22Rv1 (cell line): ENCODE measurements at regions not wholly inside any gene's neighbourhood (a gene's known extent, or its start where the extent isn't known, plus 50 kb on each side); places are given as distances from the start of the nearest gene placed in this dataset.

Source experiments
- H3K27ac ChIP-seq: fragments of 450-650 bp; 2 replicates; pipeline ENCODE4 v1.5.1; 2017
- ZFX ChIP-seq: fragments of 450-650 bp; IDR thresholded peaks from 2 replicates; pipeline ENCODE4 v1.6.1; 2017; ENCODE audit warnings: antibody characterized with exemption, borderline replicate concordance
- TF ChIP-seq, protein P1 (sequence below): fragments of 450-650 bp; IDR thresholded peaks from 2 replicates; pipeline ENCODE4 v1.5.1; 2017; ENCODE audit warnings: mild to moderate bottlenecking

DNA sequence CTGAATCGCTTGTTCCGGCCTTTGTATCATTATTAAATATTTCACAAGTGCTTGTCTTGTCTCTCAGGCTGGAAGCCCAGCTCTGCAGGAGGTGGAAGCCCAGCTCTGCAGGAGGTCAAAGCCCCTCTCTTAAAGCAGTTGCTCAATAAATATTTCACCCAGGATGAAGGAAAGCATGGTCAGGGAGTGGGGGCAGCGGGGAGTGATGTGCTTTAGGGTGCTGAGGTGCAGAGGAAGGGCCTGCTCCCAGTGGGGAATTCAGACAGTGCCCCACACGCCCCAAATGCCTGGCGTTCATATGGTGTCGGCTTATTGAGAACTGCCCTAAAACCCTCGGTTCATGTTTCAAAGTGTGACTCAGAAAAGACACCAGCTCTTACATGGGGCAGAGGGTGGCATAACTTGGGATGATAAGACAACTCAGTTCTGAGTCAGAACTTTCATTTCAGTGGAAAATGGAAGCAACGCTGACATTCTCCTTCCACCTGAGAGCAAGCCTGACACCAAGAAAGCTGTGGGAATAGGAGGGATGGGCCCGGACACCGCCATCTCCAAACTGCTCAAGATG lies 114.3 kb upstream of the DAP start:
- H3K27ac ChIP-seq = no peak overlapping the region
- TF ChIP-seq, protein P1, sequence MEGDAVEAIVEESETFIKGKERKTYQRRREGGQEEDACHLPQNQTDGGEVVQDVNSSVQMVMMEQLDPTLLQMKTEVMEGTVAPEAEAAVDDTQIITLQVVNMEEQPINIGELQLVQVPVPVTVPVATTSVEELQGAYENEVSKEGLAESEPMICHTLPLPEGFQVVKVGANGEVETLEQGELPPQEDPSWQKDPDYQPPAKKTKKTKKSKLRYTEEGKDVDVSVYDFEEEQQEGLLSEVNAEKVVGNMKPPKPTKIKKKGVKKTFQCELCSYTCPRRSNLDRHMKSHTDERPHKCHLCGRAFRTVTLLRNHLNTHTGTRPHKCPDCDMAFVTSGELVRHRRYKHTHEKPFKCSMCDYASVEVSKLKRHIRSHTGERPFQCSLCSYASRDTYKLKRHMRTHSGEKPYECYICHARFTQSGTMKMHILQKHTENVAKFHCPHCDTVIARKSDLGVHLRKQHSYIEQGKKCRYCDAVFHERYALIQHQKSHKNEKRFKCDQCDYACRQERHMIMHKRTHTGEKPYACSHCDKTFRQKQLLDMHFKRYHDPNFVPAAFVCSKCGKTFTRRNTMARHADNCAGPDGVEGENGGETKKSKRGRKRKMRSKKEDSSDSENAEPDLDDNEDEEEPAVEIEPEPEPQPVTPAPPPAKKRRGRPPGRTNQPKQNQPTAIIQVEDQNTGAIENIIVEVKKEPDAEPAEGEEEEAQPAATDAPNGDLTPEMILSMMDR = no peak
- no peak for TF ChIP-seq ZFX

DNA sequence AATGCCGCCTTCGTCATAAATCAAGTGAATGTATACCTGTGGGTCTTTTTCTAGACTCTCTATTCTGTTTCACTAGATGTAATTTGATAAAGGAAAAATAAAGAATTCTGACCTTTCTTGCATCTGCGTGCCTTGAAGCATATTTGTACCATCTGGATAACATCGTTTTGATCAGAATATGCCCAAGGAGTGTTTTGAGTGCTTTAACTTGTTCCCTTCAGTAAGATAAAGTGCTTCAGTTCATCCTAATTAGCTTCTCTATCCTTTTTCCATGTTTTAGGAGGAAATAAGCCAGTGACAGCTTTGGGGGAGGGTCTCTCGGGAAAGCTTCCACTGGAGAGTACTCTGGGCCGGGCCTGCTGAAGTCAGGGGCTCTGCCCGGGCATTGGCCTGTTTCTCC lies 113.5 kb upstream of the DAP start:
- H3K27ac ChIP-seq = no peak overlapping the region
- TF ChIP-seq, protein P1 = no peak
- TF ChIP-seq ZFX = no peak

DNA sequence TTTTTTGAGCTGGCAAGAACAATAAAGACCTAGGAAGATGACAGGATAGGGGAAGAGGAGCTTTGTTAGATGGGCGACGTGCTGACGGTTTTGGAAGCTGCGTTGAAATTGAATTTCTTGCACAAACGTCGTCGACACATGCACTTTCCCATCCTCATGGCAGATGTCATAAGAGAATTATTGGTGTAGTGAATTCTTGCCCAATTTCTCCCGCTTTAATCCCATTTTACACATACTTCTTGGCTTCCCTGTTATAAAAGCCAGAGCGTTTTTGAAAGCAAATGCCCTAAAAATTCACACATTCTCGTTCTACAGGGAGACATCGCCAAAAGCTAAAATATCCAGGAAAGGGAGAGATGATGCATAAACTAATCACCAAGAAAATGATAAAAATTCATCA lies 109.8 kb upstream of the DAP start:
- no peak overlapping the region for H3K27ac ChIP-seq
- TF ChIP-seq ZFX = no peak
- TF ChIP-seq, protein P1 = no peak

DNA sequence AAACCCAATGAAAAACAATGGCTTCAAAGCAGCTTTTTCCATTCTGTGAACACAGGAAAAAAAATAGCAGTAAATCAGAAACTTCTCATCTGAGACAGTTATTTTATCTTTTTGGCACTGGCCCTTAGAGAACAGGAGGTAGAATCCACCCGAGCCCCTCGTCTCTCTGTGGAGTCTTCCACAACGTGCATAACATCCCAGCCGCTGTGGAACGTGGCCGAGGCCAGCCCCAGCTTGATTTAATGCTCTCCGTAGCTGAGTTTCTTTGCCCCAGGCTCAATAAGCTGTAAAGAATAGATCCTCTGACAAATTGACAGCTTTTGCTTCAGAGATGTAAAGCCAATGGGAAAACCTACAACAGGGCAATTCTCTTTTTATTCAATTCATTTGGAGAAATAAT lies 107.9 kb upstream of the DAP start:
- H3K27ac ChIP-seq = no peak overlapping the region
- no peak for TF ChIP-seq ZFX
- TF ChIP-seq, protein P1 = no peak

DNA sequence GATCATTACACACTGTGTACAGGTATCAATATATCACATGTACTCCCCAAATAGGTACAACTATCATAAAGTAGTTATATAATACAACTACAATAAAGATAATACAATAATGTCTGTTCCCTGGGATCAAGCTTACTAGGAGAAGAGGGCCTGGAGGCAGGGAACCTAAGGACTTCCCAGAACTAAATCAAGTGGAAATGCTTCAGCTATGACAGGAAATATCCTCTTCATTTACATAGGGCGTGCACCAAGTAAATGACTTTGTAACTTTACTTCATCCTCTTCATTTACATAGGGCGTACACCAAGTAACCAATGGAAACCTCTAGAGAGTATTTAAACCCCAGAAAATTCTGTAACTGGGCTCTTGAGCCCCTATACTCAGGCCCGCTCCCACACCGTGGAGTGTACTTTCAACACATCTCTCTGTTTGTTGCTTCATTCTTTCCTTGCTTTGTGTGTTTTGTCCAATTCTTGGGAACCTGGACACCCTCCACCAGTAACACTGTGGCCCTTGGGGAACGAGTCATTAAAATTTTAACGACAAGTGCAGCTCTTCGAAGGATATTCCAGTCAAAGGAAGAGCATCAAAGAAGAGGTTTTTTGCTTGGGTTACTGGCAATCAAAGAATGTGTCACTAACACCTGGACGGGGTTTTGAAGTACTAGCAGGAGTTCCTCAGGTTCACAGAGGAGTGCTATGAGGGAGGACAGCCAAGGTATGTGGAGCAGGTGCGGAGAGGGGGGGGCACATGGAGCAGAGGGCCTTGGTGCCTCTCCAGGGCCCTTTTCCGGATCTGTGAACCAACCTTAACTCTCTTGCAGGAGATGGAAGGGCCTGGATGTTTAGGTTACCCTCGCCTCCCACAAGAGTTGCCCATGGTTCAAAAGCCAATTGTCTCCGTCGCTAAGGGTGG lies 106.6 kb upstream of the DAP start:
- no peak for TF ChIP-seq ZFX
- TF ChIP-seq, protein P1 = no peak
- H3K27ac ChIP-seq = no peak overlapping the region

DNA sequence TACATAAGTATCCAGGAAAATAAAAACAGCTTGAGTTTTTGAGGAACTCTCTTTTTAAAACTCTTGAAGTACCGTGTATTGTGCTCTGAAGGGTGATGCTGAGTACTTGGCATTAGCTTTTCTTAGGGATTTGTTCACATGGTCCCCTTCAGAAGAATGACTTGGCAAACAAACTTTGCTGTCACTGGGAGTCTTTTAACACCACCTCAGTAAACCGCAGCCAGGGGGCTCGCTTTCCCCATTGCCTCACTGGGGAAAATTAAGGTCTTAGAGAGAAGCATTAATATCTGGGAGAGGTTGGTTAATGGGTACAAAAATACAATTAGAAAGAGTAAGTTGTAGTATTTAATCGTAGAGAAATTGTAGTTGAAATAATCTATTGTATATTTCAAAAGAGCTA lies 105.9 kb upstream of the DAP start:
- TF ChIP-seq ZFX = no peak
- TF ChIP-seq, protein P1 = no peak
- H3K27ac ChIP-seq = no peak overlapping the region

DNA sequence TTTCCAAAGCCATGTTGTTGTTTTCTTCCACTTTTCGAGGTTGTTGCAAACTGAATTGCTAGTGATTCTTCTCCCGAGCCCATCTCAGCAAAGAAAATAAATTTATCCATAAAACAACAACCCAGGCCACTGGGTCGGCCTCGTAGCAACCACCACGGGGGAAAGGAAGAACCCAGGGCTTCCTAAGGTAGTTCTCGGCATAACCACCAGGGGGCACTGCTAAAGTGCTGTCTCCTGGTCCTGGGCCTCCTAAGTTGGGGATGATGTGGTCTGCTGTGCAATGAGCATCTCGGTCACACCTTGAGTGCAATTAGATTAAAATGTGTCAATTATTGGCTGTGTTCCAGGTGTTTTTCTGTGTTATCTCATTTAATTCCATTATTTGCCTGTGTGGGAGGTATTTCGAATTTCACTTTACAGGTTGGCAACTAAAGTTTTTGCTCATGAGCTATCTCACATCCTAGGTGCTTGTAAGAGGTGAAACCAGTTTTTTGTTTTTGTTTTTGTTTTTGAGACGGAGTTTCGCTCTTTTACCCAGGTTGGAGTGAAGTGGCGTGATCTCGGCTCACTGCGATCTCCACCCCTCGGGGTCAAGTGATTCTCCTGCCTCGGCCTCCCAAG lies 102.8 kb upstream of the DAP start:
- TF ChIP-seq, protein P1 = peak; percentile 92
- TF ChIP-seq ZFX = no peak
- H3K27ac ChIP-seq = no peak overlapping the region
